Immature natural killer cell (primary cell): ENCODE measurements at regions not wholly inside any gene's neighbourhood (a gene's known extent, or its start where the extent isn't known, plus 50 kb on each side); places are given as distances from the start of the nearest gene placed in this dataset.
"Not testable (repeated sequence)": the region's sequence is repeated elsewhere in the genome, so short reads cannot be mapped to it uniquely, and the experiment has no call there.

Experiments
- DNase-seq, 3 donors: peaks; one replicate each; pipeline ENCODE4 v3.0.0; 2022; ENCODE audit warnings: mixed read lengths in 1 of 3
- H3K27ac Mint-ChIP-seq, 6 donors: one replicate each; pipeline ENCODE4 v1.8.0; 2020; ENCODE audit warnings: mixed read lengths in 6 of 6, mild to moderate bottlenecking in 5 of 6, inconsistent platforms in 4 of 6, moderate library complexity in 3 of 6
- H3K27me3 Mint-ChIP-seq, 3 donors: one replicate each; pipeline ENCODE4 v1.8.0; 2020 to 2021; ENCODE audit warnings: low read depth in 3 of 3, mild to moderate bottlenecking in 3 of 3, mixed read lengths in 3 of 3, moderate library complexity in 3 of 3, inconsistent platforms in 1 of 3
- H3K36me3 Mint-ChIP-seq, 3 donors: one replicate each; pipeline ENCODE4 v1.8.0; 2020; ENCODE audit warnings: mixed read lengths in 3 of 3, inconsistent platforms in 2 of 3, mild to moderate bottlenecking in 2 of 3
- H3K4me1 Mint-ChIP-seq, 2 donors: one replicate each; pipeline ENCODE4 v1.8.0; 2020; ENCODE audit warnings: inconsistent platforms in 2 of 2, mild to moderate bottlenecking in 2 of 2, mixed read lengths in 2 of 2, moderate library complexity in 1 of 2
- H3K4me3 Mint-ChIP-seq, 5 donors: one replicate each; pipeline ENCODE4 v1.8.0; 2020; ENCODE audit warnings: mild to moderate bottlenecking in 5 of 5, mixed read lengths in 5 of 5, inconsistent platforms in 3 of 5, moderate library complexity in 3 of 5
- H3K9me3 Mint-ChIP-seq, 6 donors: one replicate each; pipeline ENCODE4 v1.8.0; 2020; ENCODE audit warnings: mild to moderate bottlenecking in 6 of 6, mixed read lengths in 6 of 6, inconsistent platforms in 4 of 6, moderate library complexity in 3 of 6

DNA sequence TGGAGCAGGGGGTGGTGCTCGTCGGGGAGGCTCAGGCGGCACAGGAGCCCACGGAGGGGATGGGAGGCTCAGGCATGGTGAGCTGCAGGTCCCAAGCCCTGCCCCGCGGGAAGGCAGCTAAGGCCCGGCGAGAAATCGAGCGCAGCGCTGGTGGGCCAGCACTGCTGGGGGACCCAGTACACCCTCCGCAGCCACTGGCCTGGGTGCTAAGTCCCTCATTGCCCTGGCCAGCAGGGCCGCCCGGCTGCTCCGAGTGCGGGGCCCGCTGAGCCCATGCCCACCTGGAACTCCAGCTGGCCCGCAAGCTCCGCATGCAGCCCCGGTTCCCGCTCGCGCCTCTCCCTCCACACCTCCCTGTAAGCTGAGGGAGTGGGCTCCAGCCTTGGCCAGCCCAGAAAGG is 151.0 kb upstream of the COX7C start:
- not testable (repeated sequence) for H3K36me3 Mint-ChIP-seq, H3K4me1 Mint-ChIP-seq, H3K27ac Mint-ChIP-seq, H3K27me3 Mint-ChIP-seq, DNase-seq, H3K4me3 Mint-ChIP-seq
- peaks cover 21 to 47% (median 26%) of the 10 kb centered on the region in 6 donors for H3K9me3 Mint-ChIP-seq

DNA sequence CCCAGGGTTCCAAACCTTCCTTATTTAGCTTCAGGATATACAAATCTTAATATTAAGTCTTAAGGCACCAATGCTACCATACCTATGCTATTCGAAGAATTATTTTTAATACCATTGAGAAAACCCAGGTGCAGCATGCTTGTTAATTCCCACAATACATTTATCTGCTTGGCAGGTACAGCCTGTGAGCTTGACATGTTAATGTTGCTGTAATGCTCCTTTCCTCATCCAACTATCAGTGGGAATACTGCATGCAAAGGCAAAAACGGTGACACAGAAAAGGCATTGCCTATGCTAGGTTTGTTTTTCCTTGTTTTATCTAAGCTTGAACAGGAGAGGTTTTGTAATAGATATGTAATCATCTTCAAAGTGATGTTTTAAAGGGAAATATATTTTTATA is 135.7 kb upstream of the COX7C start:
- no peak for DNase-seq
- no peaks in the 10 kb centered on the region for H3K36me3 Mint-ChIP-seq
- peaks cover 2 to 13% (median 5%) of the 10 kb centered on the region in 6 donors for H3K9me3 Mint-ChIP-seq
- H3K27me3 Mint-ChIP-seq: no peaks in the 10 kb centered on the region
- H3K4me3 Mint-ChIP-seq: no peak overlapping the region
- H3K4me1 Mint-ChIP-seq: no peaks in the 10 kb centered on the region
- H3K27ac Mint-ChIP-seq: no peak overlapping the region

DNA sequence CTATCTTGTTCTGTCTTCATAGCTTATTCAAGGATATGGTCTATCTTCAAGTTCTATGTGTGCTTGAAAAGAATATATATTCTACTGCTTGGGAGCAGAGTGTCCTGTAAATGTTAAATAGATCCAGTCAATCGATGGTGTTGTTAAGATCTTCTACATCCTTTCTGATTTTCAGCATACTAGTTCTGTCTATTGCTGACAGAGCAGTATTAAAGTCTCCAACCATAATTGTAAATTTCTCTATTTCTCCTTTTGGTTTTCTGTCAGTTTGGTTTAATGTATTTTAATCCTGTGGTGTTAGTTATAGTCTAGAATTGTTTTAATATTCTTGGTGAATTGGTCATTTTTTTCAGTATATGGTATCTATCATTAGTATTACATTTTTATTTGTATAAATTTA is 124.0 kb upstream of the COX7C start:
- DNase-seq: no peak
- no peaks in the 10 kb centered on the region for H3K36me3 Mint-ChIP-seq
- peaks cover 0 to 4% (median under 1%) of the 10 kb centered on the region in 6 donors for H3K9me3 Mint-ChIP-seq
- no peaks in the 10 kb centered on the region for H3K4me1 Mint-ChIP-seq
- no peak overlapping the region for H3K4me3 Mint-ChIP-seq
- no peak overlapping the region for H3K27ac Mint-ChIP-seq
- H3K27me3 Mint-ChIP-seq: peaks cover 0 to 3% (median 0%) of the 10 kb centered on the region in 3 donors

- H3K27ac Mint-ChIP-seq: no peak overlapping the region
- peaks cover 0 to 5% (median 0%) of the 10 kb centered on the region in 6 donors for H3K9me3 Mint-ChIP-seq
- H3K36me3 Mint-ChIP-seq: no peaks in the 10 kb centered on the region
- no peaks in the 10 kb centered on the region for H3K27me3 Mint-ChIP-seq
- DNase-seq: no peak
- H3K4me3 Mint-ChIP-seq: no peak overlapping the region
- no peaks in the 10 kb centered on the region for H3K4me1 Mint-ChIP-seq
These were observed 116.8 kb upstream of the COX7C start for GRCh38 chr5:86500947-86501346.

DNA sequence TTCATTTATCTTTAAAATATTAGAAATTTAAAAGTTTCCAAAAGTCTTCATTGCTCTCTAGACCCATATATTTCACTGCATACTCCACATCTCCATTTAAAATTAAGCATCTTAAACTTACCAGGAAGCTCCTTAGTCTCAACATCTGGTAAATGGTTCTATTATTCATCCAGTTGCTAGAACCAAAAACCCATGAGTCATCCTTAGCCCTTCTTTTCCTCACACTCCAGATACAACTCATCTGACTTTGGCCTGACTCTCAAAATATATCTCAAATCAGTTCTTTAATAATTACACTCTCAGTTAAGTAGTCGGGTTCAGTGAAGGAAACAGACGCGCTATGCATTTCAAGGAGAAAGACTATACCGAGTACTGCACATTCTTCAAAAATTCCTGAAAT is 110.2 kb upstream of the COX7C start:
- H3K4me1 Mint-ChIP-seq: no peaks in the 10 kb centered on the region
- H3K9me3 Mint-ChIP-seq: peaks cover 2 to 18% (median 8%) of the 10 kb centered on the region in 6 donors
- no peaks in the 10 kb centered on the region for H3K27me3 Mint-ChIP-seq
- no peak for DNase-seq
- no peaks in the 10 kb centered on the region for H3K36me3 Mint-ChIP-seq
- no peak overlapping the region for H3K27ac Mint-ChIP-seq
- no peak overlapping the region for H3K4me3 Mint-ChIP-seq

DNA sequence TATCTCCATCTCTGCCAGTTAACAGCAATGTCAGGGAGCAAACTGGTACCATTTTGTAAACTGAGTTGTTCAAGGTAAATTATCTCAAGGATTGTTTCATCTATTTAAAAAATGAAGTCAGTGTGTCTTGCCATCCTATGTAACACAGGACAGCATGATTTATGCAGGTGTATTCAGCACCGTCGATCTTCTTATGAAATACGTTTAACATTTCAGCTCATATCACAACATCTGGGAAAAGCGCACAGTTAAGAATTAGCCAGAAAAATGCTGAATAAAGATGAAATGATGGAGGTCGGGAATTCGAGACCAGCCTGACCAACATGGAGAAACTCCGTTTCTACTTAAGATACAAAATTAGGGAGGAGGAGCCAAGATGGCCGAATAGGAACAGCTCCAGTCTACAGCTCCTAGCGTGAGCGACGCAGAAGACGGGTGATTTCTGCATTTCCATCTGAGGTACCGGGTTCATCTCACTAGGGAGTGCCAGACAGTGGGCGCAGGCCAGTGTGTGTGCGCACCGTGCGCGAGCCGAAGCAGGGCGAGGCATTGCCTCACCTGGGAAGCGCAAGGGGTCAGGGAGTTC is 107.3 kb upstream of the COX7C start:
- H3K27me3 Mint-ChIP-seq, H3K4me3 Mint-ChIP-seq, H3K27ac Mint-ChIP-seq, H3K36me3 Mint-ChIP-seq, DNase-seq, H3K4me1 Mint-ChIP-seq: not testable (repeated sequence)
- peaks cover 2 to 18% (median 8%) of the 10 kb centered on the region in 6 donors for H3K9me3 Mint-ChIP-seq

DNA sequence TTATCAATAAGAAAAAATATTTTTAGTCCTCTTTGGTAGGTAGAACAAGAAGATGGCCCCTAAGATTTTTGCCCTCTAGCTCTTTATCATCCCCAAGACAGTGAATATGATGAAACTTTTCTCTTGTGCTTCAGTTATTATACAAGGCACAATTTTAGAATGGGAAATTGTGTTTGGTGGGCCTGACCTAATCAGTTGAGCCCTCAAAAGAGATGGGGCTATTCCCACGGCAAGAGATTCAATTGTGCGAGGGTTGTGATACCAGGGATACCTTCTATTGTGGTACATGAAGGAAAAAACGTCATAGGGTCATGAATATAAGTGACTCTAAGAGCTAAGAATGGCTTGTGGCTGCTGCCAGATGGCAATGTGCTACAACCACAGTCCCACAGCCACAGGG is 94.0 kb upstream of the COX7C start:
- no peaks in the 10 kb centered on the region for H3K27me3 Mint-ChIP-seq

GRCh38 chr5:86525622-86526021 is 92.1 kb upstream of the COX7C start:
- H3K4me1 Mint-ChIP-seq: no peaks in the 10 kb centered on the region
- H3K36me3 Mint-ChIP-seq: no peaks in the 10 kb centered on the region
- H3K27ac Mint-ChIP-seq: no peak overlapping the region
- H3K27me3 Mint-ChIP-seq: no peaks in the 10 kb centered on the region
- H3K9me3 Mint-ChIP-seq: peaks cover 0 to 3% (median 0%) of the 10 kb centered on the region in 6 donors
- H3K4me3 Mint-ChIP-seq: no peak overlapping the region
- DNase-seq: no peak

More for the DNA sequence above, 94.0 kb upstream of the COX7C start:
- Mint-ChIP-seq H3K4me3 (no peak overlapping the region), H3K4me1 (no peaks in the 10 kb centered on the region), H3K27ac (no peak overlapping the region), H3K9me3 (peaks cover 0 to 3% (median under 1%) of the 10 kb centered on the region in 6 donors), H3K36me3 (no peaks in the 10 kb centered on the region)
- no peak for DNase-seq

DNA sequence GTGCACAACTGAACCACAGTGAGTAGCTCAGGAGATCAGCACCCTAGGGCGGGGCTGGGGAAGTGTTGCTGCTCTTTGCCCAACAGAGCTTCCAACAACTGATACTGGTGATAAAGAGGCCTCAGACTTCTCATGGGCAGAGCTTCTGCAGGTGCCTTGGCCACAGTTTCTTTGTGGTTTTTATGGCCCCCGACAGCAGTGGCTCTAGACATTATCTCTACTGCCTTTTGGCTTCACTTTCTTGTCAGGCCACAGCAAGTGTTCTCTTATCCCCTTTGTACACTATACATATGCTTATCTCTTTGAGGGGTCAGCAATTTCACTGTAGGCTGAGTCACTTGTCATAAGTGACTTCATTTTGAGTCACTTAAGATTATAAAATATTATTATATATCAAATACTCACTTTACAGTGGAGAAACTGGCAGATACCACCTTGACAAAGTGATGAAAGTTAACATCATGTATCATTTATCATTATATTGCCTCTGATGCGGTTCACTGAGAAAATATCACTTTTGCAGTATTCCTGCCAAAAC is 90.9 kb upstream of the COX7C start:
- Mint-ChIP-seq H3K27me3 (no peaks in the 10 kb centered on the region), H3K36me3 (no peaks in the 10 kb centered on the region), H3K4me3 (no peak overlapping the region), H3K9me3 (peaks cover 0 to 3% (median 0%) of the 10 kb centered on the region in 6 donors), H3K27ac (no peak overlapping the region), H3K4me1 (no peaks in the 10 kb centered on the region)
- no peak for DNase-seq

GRCh38 chr5:86532429-86532828 is 85.3 kb upstream of the COX7C start:
- no peaks in the 10 kb centered on the region for H3K36me3 Mint-ChIP-seq
- H3K9me3 Mint-ChIP-seq: peaks cover 0 to 2% (median 0%) of the 10 kb centered on the region in 6 donors
- H3K4me3 Mint-ChIP-seq: no peak overlapping the region
- H3K27ac Mint-ChIP-seq: no peak overlapping the region
- H3K4me1 Mint-ChIP-seq: no peaks in the 10 kb centered on the region
- peaks cover 0 to 2% (median 0%) of the 10 kb centered on the region in 3 donors for H3K27me3 Mint-ChIP-seq
- no peak for DNase-seq

GRCh38 chr5:86536396-86536795 is 81.3 kb upstream of the COX7C start:
- no peak for DNase-seq
- Mint-ChIP-seq H3K4me3 (no peak overlapping the region), H3K9me3 (peaks cover 0 to 7% (median 0%) of the 10 kb centered on the region in 6 donors), H3K4me1 (no peaks in the 10 kb centered on the region), H3K27me3 (peaks cover 0 to 2% (median 0%) of the 10 kb centered on the region in 3 donors), H3K36me3 (no peaks in the 10 kb centered on the region), H3K27ac (no peak overlapping the region)

GRCh38 chr5:86542532-86542931 is 75.2 kb upstream of the COX7C start:
- no peak for DNase-seq
- H3K27me3 Mint-ChIP-seq: no peaks in the 10 kb centered on the region
- H3K9me3 Mint-ChIP-seq: peaks cover 0 to 7% (median 1%) of the 10 kb centered on the region in 6 donors
- no peaks in the 10 kb centered on the region for H3K4me1 Mint-ChIP-seq
- no peak overlapping the region for H3K27ac Mint-ChIP-seq
- H3K4me3 Mint-ChIP-seq: no peak overlapping the region
- no peaks in the 10 kb centered on the region for H3K36me3 Mint-ChIP-seq

GRCh38 chr5:86546044-86546443 is 71.7 kb upstream of the COX7C start:
- H3K27ac Mint-ChIP-seq: no peak overlapping the region
- DNase-seq: no peak
- peaks cover 0 to 4% (median under 1%) of the 10 kb centered on the region in 6 donors for H3K9me3 Mint-ChIP-seq
- no peaks in the 10 kb centered on the region for H3K36me3 Mint-ChIP-seq
- H3K4me1 Mint-ChIP-seq: no peaks in the 10 kb centered on the region
- H3K4me3 Mint-ChIP-seq: no peak overlapping the region
- no peaks in the 10 kb centered on the region for H3K27me3 Mint-ChIP-seq

GRCh38 chr5:86546582-86546981 is 71.2 kb upstream of the COX7C start:
- peaks cover 0 to 4% (median under 1%) of the 10 kb centered on the region in 6 donors for H3K9me3 Mint-ChIP-seq
- no peaks in the 10 kb centered on the region for H3K4me1 Mint-ChIP-seq
- no peak overlapping the region for H3K27ac Mint-ChIP-seq
- H3K36me3 Mint-ChIP-seq: no peaks in the 10 kb centered on the region
- H3K4me3 Mint-ChIP-seq: no peak overlapping the region
- DNase-seq: no peak
- no peaks in the 10 kb centered on the region for H3K27me3 Mint-ChIP-seq

DNA sequence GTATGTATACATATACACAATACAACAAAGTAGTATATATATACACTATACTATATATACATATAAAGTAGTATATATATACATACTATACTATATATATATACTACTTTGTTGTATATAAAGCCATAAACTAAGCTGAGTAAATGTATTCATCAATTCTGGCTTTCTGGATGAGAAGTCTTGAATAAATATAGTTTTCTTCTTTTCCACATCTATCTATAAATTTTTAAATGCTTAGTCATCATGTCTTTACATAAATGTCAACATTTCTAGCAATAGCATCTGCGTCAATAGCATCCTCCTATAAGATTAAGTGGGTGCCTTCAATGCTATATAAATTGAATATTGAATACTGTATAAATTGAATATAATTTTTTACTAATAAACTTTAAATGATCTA is 63.1 kb upstream of the COX7C start:
- Mint-ChIP-seq H3K27ac (no peak overlapping the region), H3K36me3 (no peaks in the 10 kb centered on the region), H3K9me3 (peaks cover 0 to 2% (median 0%) of the 10 kb centered on the region in 6 donors), H3K4me1 (no peaks in the 10 kb centered on the region), H3K4me3 (no peak overlapping the region), H3K27me3 (peaks cover 0 to 2% (median 0%) of the 10 kb centered on the region in 3 donors)
- DNase-seq: no peak
